SU-DHL-6 (cell line): ENCODE measurements at regions not wholly inside any gene's neighbourhood (a gene's known extent, or its start where the extent isn't known, plus 50 kb on each side); places are given as distances from the start of the nearest gene placed in this dataset.

Experiments
- CTCF ChIP-seq: fragments of 200-600 bp; sonication (generic); IDR thresholded peaks from one replicate; pipeline ENCODE4 v1.5.1; 2017; ENCODE audit warnings: antibody characterized with exemption, mild to moderate bottlenecking, low read length, moderate library complexity; ENCODE audit not compliant: insufficient read depth, poor library complexity, severe bottlenecking
- EZH2phosphoT487 ChIP-seq: fragments of 200-600 bp; sonication (generic), shearing (Covaris generic); conservative IDR thresholded peaks from 2 replicates; pipeline ENCODE4 v1.6.1; 2018; ENCODE audit warnings: mild to moderate bottlenecking, antibody characterized with exemption, low read length, moderate library complexity, mixed read lengths

- TF ChIP-seq CTCF: no peak
- no peak for TF ChIP-seq EZH2phosphoT487
These were observed 361.4 kb downstream of the EFNB2 start for GRCh38 chr13:106173891-106174610.
